Ovary (tissue), 3 donors: ENCODE measurements at regions not wholly inside any gene's neighbourhood (a gene's known extent, or its start where the extent isn't known, plus 50 kb on each side); places are given as distances from the start of the nearest gene placed in this dataset.

Experiments
- CTCF ChIP-seq, 3 donors: fragments of 450-650 bp in 2 of 3; fragments of 200-600 bp in 1 of 3; IDR thresholded peaks; one replicate each; pipeline versions ENCODE4 v1.5.1 to v1.8.0; 2016 to 2022; ENCODE audit warnings: antibody characterized with exemption in 3 of 3, mild to moderate bottlenecking in 1 of 3
- EP300 ChIP-seq: sonication (generic); formaldehyde crosslinking; IDR thresholded peaks from one replicate; pipeline ENCODE4 v1.6.1; 2017; ENCODE audit warnings: antibody characterized with exemption
- POLR2A ChIP-seq: fragments of 450-650 bp; IDR thresholded peaks from one replicate; pipeline ENCODE4 v1.6.1; 2017; ENCODE audit warnings: antibody characterized with exemption, mild to moderate bottlenecking, moderate library complexity
- donor health status: DM: no; HTN: no; CAD: no.

- TF ChIP-seq CTCF (IDR thresholded peaks at IDR 0.05) (no peak), EP300 (no peak), POLR2A (no peak)
These were observed 74.2 kb downstream of the TSPAN17 start for GRCh38 chr5:176721509-176721908.
